Esophagus muscularis mucosa (tissue), 4 donors: ENCODE measurements at regions not wholly inside any gene's neighbourhood (a gene's known extent, or its start where the extent isn't known, plus 50 kb on each side); places are given as distances from the start of the nearest gene placed in this dataset.

ENCODE experiments used
- CTCF ChIP-seq, 3 experiments: fragments of 200-600 bp in 2 of 3; fragments of 450-650 bp in 1 of 3; sonication (generic) in 2 of 3; IDR thresholded peaks; one replicate each; pipeline ENCODE4 v1.5.1; 2017 to 2019; ENCODE audit warnings: antibody characterized with exemption in 3 of 3, mild to moderate bottlenecking in 2 of 3, moderate library complexity in 1 of 3
- EP300 ChIP-seq: sonication (generic); formaldehyde crosslinking; IDR thresholded peaks from one replicate; pipeline ENCODE4 v1.6.1; 2017; ENCODE audit warnings: antibody characterized with exemption
- POLR2A ChIP-seq: fragments of 450-650 bp; IDR thresholded peaks from one replicate; pipeline ENCODE4 v1.6.1; 2017; ENCODE audit warnings: antibody characterized with exemption, moderate library complexity, mild to moderate bottlenecking, low read depth
- POLR2AphosphoS5 ChIP-seq, 2 donors: sonication (generic); formaldehyde crosslinking; IDR thresholded peaks; one replicate each; pipeline ENCODE4 v1.6.1; 2017; ENCODE audit warnings: antibody characterized with exemption in 2 of 2

DNA sequence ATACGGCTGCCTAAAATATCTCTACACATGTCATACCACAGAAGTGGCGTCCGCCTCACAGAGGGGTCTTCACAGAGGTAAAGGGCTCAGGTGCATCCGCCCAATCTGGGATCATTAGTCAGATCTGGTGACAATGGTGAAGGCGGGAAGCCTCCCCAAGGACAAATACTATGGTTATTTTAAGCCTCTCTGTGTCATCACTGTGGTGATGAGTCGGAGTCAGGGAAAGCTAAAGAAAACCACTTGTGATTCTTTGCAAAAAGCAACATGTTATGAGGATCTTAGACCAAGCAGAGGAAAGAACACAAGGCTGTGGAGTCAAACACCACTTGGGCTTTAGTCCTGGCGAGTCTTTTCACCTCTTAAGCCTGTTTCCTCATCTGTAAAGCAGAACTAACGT is 190.4 kb downstream of the DRD1 start:
- no peak for TF ChIP-seq EP300
- TF ChIP-seq CTCF (IDR thresholded peaks at IDR 0.05): no peak
- TF ChIP-seq POLR2AphosphoS5 (IDR thresholded peaks at IDR 0.05): no peak
- TF ChIP-seq POLR2A: no peak
